HCT116 (cell line): ENCODE measurements at regions not wholly inside any gene's neighbourhood (a gene's known extent, or its start where the extent isn't known, plus 50 kb on each side); places are given as distances from the start of the nearest gene placed in this dataset.

ENCODE experiments used
- EGR1 ChIP-seq: IDR thresholded peaks from 2 replicates; pipeline ENCODE4 v1.6.1; 2012; ENCODE audit warnings: low read depth
- EZH2 ChIP-seq: fragments of 200-600 bp; sonication (generic); IDR thresholded peaks from 2 replicates; pipeline ENCODE4 v1.6.1; 2017; ENCODE audit warnings: antibody characterized with exemption, mixed run types
- EZH2phosphoT487 ChIP-seq: fragments of 200-600 bp; IDR thresholded peaks from 2 replicates; pipeline ENCODE4 v1.6.1; 2018; ENCODE audit warnings: antibody characterized with exemption, borderline replicate concordance
- POLR2A ChIP-seq: IDR thresholded peaks from 2 replicates; pipeline ENCODE4 v1.7.0; 2011; ENCODE audit warnings: borderline replicate concordance; ENCODE audit not compliant: insufficient read depth, insufficient read length; ENCODE audit errors: extremely low read depth
- POLR2AphosphoS5 ChIP-seq: IDR thresholded peaks from 2 replicates; pipeline ENCODE4 v1.6.1; 2011; ENCODE audit warnings: mild to moderate bottlenecking, low read depth, low read length, moderate library complexity
- RAD21 ChIP-seq: IDR thresholded peaks from 2 replicates; pipeline ENCODE4 v1.6.1; 2012; ENCODE audit warnings: low read depth, mild to moderate bottlenecking
- SIN3A ChIP-seq: IDR thresholded peaks from 2 replicates; pipeline ENCODE4 v1.6.1; 2012; ENCODE audit warnings: low read depth
- SRF ChIP-seq: IDR thresholded peaks from 2 replicates; pipeline ENCODE4 v1.6.1; 2012; ENCODE audit warnings: low read depth
- YY1 ChIP-seq: IDR thresholded peaks from 2 replicates; pipeline ENCODE4 v1.6.1; 2011; ENCODE audit warnings: low read length, low read depth, moderate library complexity, mild to moderate bottlenecking; ENCODE audit not compliant: insufficient replicate concordance; ENCODE audit errors: extremely low read depth
- ZNF274 ChIP-seq: fragments of 200-500 bp; sonication (Bioruptor generic); IDR thresholded peaks from 2 replicates; pipeline ENCODE4 v1.6.1; 2014; ENCODE audit warnings: mild to moderate bottlenecking, low read depth, low read length, inconsistent platforms
- TF ChIP-seq, protein P1 (sequence below), 3 experiments: fragments of 200-600 bp in 1 of 3; sonication (generic) in 1 of 3; IDR thresholded peaks in 2 of 3; conservative IDR thresholded peaks in 1 of 3; 2 replicates each; pipeline ENCODE4 v1.5.1; 2012 to 2017; ENCODE audit warnings: low read depth in 2 of 3, low read length in 2 of 3, antibody characterized with exemption in 1 of 3, borderline replicate concordance in 1 of 3, control low read depth in 1 of 3, mild to moderate bottlenecking in 1 of 3, mixed read lengths in 1 of 3, mixed run types in 1 of 3, moderate library complexity in 1 of 3; ENCODE audit not compliant: insufficient read depth in 1 of 3

DNA sequence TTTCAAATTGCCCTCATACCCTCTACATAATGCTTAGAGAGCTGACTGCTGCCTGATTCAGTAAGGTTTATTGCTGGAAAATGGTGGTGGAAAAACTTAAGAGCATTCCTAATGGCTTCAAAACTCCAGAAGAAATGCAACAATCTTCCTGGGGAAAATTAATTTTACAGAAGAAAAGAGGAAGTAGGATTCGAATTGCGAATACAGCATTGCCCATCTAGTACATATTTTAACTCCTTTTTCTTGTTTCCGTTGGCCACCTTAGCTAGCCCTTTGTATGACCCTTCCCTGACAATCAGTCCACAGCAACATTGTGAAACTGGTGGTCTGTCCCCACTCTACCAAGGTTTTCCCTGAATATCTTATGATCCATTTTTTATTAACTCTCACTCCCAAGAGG lies 224.7 kb downstream of the MTX2 start:
- TF ChIP-seq, protein P1, sequence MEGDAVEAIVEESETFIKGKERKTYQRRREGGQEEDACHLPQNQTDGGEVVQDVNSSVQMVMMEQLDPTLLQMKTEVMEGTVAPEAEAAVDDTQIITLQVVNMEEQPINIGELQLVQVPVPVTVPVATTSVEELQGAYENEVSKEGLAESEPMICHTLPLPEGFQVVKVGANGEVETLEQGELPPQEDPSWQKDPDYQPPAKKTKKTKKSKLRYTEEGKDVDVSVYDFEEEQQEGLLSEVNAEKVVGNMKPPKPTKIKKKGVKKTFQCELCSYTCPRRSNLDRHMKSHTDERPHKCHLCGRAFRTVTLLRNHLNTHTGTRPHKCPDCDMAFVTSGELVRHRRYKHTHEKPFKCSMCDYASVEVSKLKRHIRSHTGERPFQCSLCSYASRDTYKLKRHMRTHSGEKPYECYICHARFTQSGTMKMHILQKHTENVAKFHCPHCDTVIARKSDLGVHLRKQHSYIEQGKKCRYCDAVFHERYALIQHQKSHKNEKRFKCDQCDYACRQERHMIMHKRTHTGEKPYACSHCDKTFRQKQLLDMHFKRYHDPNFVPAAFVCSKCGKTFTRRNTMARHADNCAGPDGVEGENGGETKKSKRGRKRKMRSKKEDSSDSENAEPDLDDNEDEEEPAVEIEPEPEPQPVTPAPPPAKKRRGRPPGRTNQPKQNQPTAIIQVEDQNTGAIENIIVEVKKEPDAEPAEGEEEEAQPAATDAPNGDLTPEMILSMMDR (IDR thresholded peaks at IDR 0.05 in 2 of 3, conservative IDR thresholded peaks at IDR 0.05 in 1 of 3; ENCODE audit: borderline replicate concordance in 1 of 3, insufficient read depth in 1 of 3, low read depth in 2 of 3, low read length in 2 of 3), result no peak
- no peak for TF ChIP-seq RAD21
- TF ChIP-seq POLR2A, result no peak
- no peak for TF ChIP-seq ZNF274
- TF ChIP-seq POLR2AphosphoS5, result no peak
- TF ChIP-seq EZH2, result no peak
- TF ChIP-seq EZH2phosphoT487, result no peak
- TF ChIP-seq SRF, result no peak
- no peak for TF ChIP-seq YY1
- no peak for TF ChIP-seq EGR1
- TF ChIP-seq SIN3A, result no peak
